Astrocyte (in vitro differentiated cells and primary cell): ENCODE measurements at regions not wholly inside any gene's neighbourhood (a gene's known extent, or its start where the extent isn't known, plus 50 kb on each side); places are given as distances from the start of the nearest gene placed in this dataset.

Source experiments
- EZH2 ChIP-seq: IDR thresholded peaks from 2 replicates; pipeline ENCODE4 v1.6.1; 2012; ENCODE audit warnings: mild to moderate bottlenecking, low read length, inconsistent platforms; ENCODE audit not compliant: insufficient read depth
- TF ChIP-seq, protein P1 (sequence below): IDR thresholded peaks from 2 replicates; pipeline ENCODE4 v1.5.1; 2011; ENCODE audit warnings: low read depth, mild to moderate bottlenecking, inconsistent platforms, low read length, moderate library complexity; ENCODE audit not compliant: insufficient read depth

DNA sequence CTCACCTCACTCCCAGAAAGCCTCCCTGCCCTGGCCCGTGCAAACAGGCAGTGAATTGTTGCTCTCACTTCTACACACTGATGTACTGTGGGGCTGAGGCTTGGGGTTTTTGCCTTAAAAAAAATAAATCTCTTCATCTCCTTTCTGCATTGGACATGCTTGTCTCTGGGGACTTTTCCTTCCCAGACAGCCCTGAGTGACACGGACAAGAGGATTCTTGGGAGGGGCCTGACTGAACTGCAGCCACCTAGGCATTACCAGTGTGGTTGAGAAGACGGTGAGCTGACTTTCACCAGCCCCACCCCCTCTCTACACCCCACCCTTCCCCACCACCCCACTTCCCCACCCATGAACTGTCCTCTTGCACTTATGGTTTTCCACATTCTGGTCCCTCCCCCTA, 51.6 kb upstream of the PARP11 start:
- TF ChIP-seq, protein P1, sequence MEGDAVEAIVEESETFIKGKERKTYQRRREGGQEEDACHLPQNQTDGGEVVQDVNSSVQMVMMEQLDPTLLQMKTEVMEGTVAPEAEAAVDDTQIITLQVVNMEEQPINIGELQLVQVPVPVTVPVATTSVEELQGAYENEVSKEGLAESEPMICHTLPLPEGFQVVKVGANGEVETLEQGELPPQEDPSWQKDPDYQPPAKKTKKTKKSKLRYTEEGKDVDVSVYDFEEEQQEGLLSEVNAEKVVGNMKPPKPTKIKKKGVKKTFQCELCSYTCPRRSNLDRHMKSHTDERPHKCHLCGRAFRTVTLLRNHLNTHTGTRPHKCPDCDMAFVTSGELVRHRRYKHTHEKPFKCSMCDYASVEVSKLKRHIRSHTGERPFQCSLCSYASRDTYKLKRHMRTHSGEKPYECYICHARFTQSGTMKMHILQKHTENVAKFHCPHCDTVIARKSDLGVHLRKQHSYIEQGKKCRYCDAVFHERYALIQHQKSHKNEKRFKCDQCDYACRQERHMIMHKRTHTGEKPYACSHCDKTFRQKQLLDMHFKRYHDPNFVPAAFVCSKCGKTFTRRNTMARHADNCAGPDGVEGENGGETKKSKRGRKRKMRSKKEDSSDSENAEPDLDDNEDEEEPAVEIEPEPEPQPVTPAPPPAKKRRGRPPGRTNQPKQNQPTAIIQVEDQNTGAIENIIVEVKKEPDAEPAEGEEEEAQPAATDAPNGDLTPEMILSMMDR = no peak
- TF ChIP-seq EZH2 = no peak
